Immature natural killer cell (primary cell): ENCODE measurements at regions not wholly inside any gene's neighbourhood (a gene's known extent, or its start where the extent isn't known, plus 50 kb on each side); places are given as distances from the start of the nearest gene placed in this dataset.
A peak's percentile ranks its signal among the peaks of the same experiment; 100 is the strongest.

ENCODE experiments used
- DNase-seq, 3 donors: peaks; one replicate each; pipeline ENCODE4 v3.0.0; 2022; ENCODE audit warnings: mixed read lengths in 1 of 3
- H3K27ac Mint-ChIP-seq, 6 donors: one replicate each; pipeline ENCODE4 v1.8.0; 2020; ENCODE audit warnings: mixed read lengths in 6 of 6, mild to moderate bottlenecking in 5 of 6, inconsistent platforms in 4 of 6, moderate library complexity in 3 of 6
- H3K27me3 Mint-ChIP-seq, 3 donors: one replicate each; pipeline ENCODE4 v1.8.0; 2020 to 2021; ENCODE audit warnings: low read depth in 3 of 3, mild to moderate bottlenecking in 3 of 3, mixed read lengths in 3 of 3, moderate library complexity in 3 of 3, inconsistent platforms in 1 of 3
- H3K36me3 Mint-ChIP-seq, 3 donors: one replicate each; pipeline ENCODE4 v1.8.0; 2020; ENCODE audit warnings: mixed read lengths in 3 of 3, inconsistent platforms in 2 of 3, mild to moderate bottlenecking in 2 of 3
- H3K4me1 Mint-ChIP-seq, 2 donors: one replicate each; pipeline ENCODE4 v1.8.0; 2020; ENCODE audit warnings: inconsistent platforms in 2 of 2, mild to moderate bottlenecking in 2 of 2, mixed read lengths in 2 of 2, moderate library complexity in 1 of 2
- H3K4me3 Mint-ChIP-seq, 5 donors: one replicate each; pipeline ENCODE4 v1.8.0; 2020; ENCODE audit warnings: mild to moderate bottlenecking in 5 of 5, mixed read lengths in 5 of 5, inconsistent platforms in 3 of 5, moderate library complexity in 3 of 5
- H3K9me3 Mint-ChIP-seq, 6 donors: one replicate each; pipeline ENCODE4 v1.8.0; 2020; ENCODE audit warnings: mild to moderate bottlenecking in 6 of 6, mixed read lengths in 6 of 6, inconsistent platforms in 4 of 6, moderate library complexity in 3 of 6

DNA sequence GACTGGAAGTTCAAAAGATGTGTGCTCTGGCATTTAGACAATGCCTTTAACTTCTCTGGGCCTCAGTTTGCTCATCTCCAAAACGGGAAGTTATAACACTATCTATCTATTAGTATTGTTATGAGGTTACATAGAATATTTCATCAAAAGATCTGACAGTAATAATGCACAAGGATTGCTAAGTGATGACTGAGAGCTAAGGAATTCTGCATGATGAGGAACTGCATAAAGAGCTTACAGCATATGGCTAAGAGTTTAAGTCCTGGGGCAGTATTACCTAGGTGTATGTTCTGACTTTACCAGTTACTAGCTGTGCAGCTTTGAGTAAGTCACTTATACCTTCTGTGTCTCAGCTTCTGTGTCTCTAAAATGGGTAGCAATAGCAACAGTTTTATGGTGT is 160.1 kb upstream of the TMPO start:
- no peaks in the 10 kb centered on the region for H3K9me3 Mint-ChIP-seq
- H3K36me3 Mint-ChIP-seq, result no peaks in the 10 kb centered on the region
- no peak overlapping the region for H3K27ac Mint-ChIP-seq
- no peak overlapping the region for H3K4me3 Mint-ChIP-seq
- peaks cover 0 to 8% (median 2%) of the 10 kb centered on the region in 3 donors for H3K27me3 Mint-ChIP-seq
- H3K4me1 Mint-ChIP-seq, result no peaks in the 10 kb centered on the region
- DNase-seq, result no peak

DNA sequence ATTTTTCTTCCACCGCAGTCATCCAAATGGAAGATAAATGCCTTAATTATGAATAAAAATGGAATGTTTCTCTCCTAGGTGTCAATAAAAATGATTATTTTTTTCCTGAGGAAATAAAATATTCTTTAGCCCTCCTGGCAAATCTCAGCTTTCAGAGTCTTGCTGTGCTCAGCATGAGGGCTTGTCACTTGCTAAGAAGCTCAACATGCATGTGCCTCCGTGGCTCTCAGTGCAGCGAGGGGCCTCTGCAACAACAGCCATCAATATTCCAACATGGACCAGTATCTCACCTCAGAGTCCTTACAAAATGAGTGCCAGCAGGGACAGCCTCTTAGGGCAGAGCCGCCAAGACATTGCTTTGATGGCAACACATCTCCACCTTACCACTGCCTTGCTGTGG is 159.5 kb upstream of the TMPO start:
- Mint-ChIP-seq H3K27me3 (peaks cover 0 to 8% (median 2%) of the 10 kb centered on the region in 3 donors), H3K36me3 (no peaks in the 10 kb centered on the region), H3K4me3 (no peak overlapping the region), H3K4me1 (no peaks in the 10 kb centered on the region), H3K9me3 (no peaks in the 10 kb centered on the region), H3K27ac (no peak overlapping the region)
- no peak for DNase-seq

DNA sequence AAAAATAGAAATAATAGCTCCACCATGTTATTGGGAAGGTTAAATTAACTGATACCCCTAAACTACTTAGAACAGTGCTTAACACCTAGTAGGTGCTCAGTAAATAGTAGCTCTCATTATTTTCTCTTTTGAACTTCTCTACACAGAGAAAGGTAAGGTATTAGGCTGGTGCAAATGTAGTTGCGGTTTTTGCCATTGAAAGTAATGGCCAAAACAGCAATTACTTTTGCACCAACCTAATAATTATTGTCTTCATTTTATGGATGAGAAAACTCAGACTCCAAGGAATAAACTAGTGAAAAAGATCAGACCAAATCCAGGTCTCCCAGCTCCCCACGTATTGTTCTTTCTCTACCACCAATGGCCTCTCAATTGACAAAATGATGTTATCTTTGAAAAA is 157.2 kb upstream of the TMPO start:
- Mint-ChIP-seq H3K4me1 (no peaks in the 10 kb centered on the region), H3K9me3 (no peaks in the 10 kb centered on the region), H3K36me3 (no peaks in the 10 kb centered on the region), H3K27ac (no peak overlapping the region), H3K4me3 (no peak overlapping the region), H3K27me3 (peaks cover 0 to 5% (median 2%) of the 10 kb centered on the region in 3 donors)
- no peak for DNase-seq

GRCh38 chr12:98359856-98360255 is 155.5 kb upstream of the TMPO start:
- Mint-ChIP-seq H3K27ac (no peak overlapping the region), H3K36me3 (no peaks in the 10 kb centered on the region), H3K9me3 (peaks cover 0 to 3% (median 0%) of the 10 kb centered on the region in 6 donors), H3K4me3 (no peak overlapping the region), H3K27me3 (peaks cover 3 to 5% (median 5%) of the 10 kb centered on the region in 3 donors), H3K4me1 (no peaks in the 10 kb centered on the region)
- no peak for DNase-seq

- H3K4me1 Mint-ChIP-seq, result no peaks in the 10 kb centered on the region
- no peak overlapping the region for H3K27ac Mint-ChIP-seq
- peaks cover 0 to 3% (median 0%) of the 10 kb centered on the region in 6 donors for H3K9me3 Mint-ChIP-seq
- peaks cover 3 to 6% (median 5%) of the 10 kb centered on the region in 3 donors for H3K27me3 Mint-ChIP-seq
- DNase-seq, result no peak
- no peaks in the 10 kb centered on the region for H3K36me3 Mint-ChIP-seq
- no peak overlapping the region for H3K4me3 Mint-ChIP-seq
Observed at GRCh38 chr12:98360401-98360800, 155.0 kb upstream of the TMPO start.

DNA sequence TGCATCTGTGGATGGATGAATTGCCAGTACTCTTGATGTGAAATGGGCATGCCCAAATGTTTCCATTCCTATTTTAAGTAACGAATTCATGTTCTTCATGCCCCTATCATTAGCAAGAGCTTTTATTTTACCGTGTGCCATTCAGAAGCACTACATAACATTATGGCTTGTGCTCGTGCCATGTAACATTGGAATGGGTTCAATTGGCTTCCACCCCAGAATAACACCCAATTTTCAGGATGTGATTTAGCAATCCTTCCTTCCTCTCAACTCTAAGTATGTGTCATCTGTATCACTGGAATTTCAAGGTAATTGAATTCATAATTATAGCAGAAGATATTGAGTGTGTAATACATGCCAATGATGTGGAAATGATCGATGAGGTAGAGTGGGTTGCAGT is 145.8 kb upstream of the TMPO start:
- Mint-ChIP-seq H3K4me3 (no peak overlapping the region), H3K27me3 (peaks cover 0 to 18% (median 3%) of the 10 kb centered on the region in 3 donors), H3K4me1 (peaks cover 5 to 17% of the 10 kb centered on the region in 2 donors), H3K36me3 (no peaks in the 10 kb centered on the region), H3K27ac (no peak overlapping the region), H3K9me3 (peaks cover 0 to 3% (median 0%) of the 10 kb centered on the region in 6 donors)
- DNase-seq, result no peak

DNA sequence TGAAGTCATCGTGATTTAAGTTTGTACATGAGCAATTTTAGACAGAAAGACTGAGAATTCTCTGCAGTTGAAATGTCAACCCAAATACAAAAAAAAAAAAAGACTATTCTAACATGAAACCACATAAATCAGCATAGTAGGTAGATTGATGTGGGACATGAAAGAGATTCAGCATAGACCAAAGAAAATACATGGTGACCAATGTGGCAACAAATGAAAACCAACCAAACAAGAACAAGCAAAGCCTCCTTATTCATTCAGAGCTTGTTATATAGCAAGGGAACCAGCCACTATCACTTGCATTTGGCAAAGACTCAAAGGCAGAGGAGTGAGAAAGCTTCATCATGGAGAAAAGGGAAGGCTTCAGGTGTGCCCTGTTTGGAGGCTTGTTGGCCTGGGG is 144.4 kb upstream of the TMPO start:
- H3K9me3 Mint-ChIP-seq, result peaks cover 0 to 2% (median 0%) of the 10 kb centered on the region in 6 donors
- no peak for DNase-seq
- peaks cover 3 to 22% (median 5%) of the 10 kb centered on the region in 3 donors for H3K27me3 Mint-ChIP-seq
- H3K4me3 Mint-ChIP-seq, result no peak overlapping the region
- no peaks in the 10 kb centered on the region for H3K36me3 Mint-ChIP-seq
- peak overlapping the region in 1 of 6 donors; percentile 9 for H3K27ac Mint-ChIP-seq
- H3K4me1 Mint-ChIP-seq, result peaks cover 5 to 17% of the 10 kb centered on the region in 2 donors

DNA sequence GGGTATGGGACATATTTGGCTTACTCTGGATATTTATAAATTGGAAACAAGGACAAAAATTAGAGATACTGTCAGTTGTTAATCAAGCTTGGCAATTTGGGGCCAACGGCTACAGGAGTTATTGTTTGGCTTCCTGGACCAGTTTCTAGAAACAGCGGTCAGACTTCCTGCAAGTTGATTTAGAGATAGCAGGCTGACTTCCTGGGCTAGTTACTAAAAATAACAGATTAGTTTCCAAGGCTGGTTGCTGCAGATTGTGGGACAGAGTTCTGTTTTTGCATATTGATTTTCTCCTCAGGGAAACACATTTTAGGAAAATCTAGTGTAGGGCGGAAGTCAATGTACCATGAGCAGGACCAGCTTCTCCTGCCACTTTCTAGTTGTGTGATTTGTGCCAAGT is 144.0 kb upstream of the TMPO start:
- Mint-ChIP-seq H3K36me3 (no peaks in the 10 kb centered on the region), H3K4me3 (no peak overlapping the region), H3K27ac (no peak overlapping the region), H3K9me3 (peaks cover 0 to 2% (median 0%) of the 10 kb centered on the region in 6 donors), H3K27me3 (peaks cover 3 to 22% (median 5%) of the 10 kb centered on the region in 3 donors), H3K4me1 (peaks cover 5 to 17% of the 10 kb centered on the region in 2 donors)
- no peak for DNase-seq

- no peak overlapping the region for H3K27ac Mint-ChIP-seq
- peaks cover 5 to 26% (median 5%) of the 10 kb centered on the region in 3 donors for H3K27me3 Mint-ChIP-seq
- peaks cover 0 to 2% (median 0%) of the 10 kb centered on the region in 6 donors for H3K9me3 Mint-ChIP-seq
Observed at GRCh38 chr12:98372340-98373024, 142.9 kb upstream of the TMPO start.

GRCh38 chr12:98373025-98373554 is 142.3 kb upstream of the TMPO start:
- Mint-ChIP-seq H3K9me3 (no peaks in the 10 kb centered on the region), H3K27ac (no peak overlapping the region), H3K27me3 (peaks cover 5 to 23% (median 5%) of the 10 kb centered on the region in 3 donors), H3K4me3 (no peak overlapping the region), H3K36me3 (no peaks in the 10 kb centered on the region), H3K4me1 (peaks cover 5 to 17% of the 10 kb centered on the region in 2 donors)
- no peak for DNase-seq

More at GRCh38 chr12:98372340-98373024, 142.9 kb upstream of the TMPO start:
- no peak overlapping the region for H3K4me3 Mint-ChIP-seq
- DNase-seq, result no peak
- peaks cover 5 to 17% of the 10 kb centered on the region in 2 donors for H3K4me1 Mint-ChIP-seq
- no peaks in the 10 kb centered on the region for H3K36me3 Mint-ChIP-seq

- no peaks in the 10 kb centered on the region for H3K36me3 Mint-ChIP-seq
- H3K27me3 Mint-ChIP-seq, result peaks cover 5 to 18% (median 5%) of the 10 kb centered on the region in 3 donors
- no peaks in the 10 kb centered on the region for H3K9me3 Mint-ChIP-seq
- no peak overlapping the region for H3K4me3 Mint-ChIP-seq
- peaks cover 5 to 17% of the 10 kb centered on the region in 2 donors for H3K4me1 Mint-ChIP-seq
- H3K27ac Mint-ChIP-seq, result no peak overlapping the region
- DNase-seq, result no peak
Observed at GRCh38 chr12:98374007-98374406, 141.4 kb upstream of the TMPO start.

DNA sequence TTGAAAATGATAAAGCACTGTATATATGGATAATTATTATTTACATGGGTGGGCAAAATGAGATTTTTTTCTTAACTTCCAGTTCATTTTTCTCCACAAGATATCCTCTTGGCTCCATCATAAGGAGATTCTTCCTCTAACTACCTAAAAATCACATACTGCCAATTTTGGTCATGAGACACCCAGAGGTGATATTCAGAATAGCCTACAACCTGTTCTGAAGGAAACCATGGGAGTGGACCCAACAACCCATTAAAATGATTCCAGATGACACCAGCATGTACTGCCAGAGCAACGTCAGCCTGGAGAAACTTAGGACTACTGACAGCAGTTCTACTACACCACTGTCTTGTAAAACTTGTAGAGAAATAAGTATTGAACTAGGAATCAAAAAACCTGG is 136.3 kb upstream of the TMPO start:
- Mint-ChIP-seq H3K4me3 (no peak overlapping the region), H3K9me3 (no peaks in the 10 kb centered on the region), H3K27me3 (peaks cover 4 to 19% (median 5%) of the 10 kb centered on the region in 3 donors), H3K27ac (no peak overlapping the region), H3K36me3 (no peaks in the 10 kb centered on the region), H3K4me1 (no peaks in the 10 kb centered on the region)
- no peak for DNase-seq

GRCh38 chr12:98385641-98386040 is 129.7 kb upstream of the TMPO start:
- H3K4me1 Mint-ChIP-seq, result no peaks in the 10 kb centered on the region
- H3K4me3 Mint-ChIP-seq, result no peak overlapping the region
- no peak overlapping the region for H3K27ac Mint-ChIP-seq
- H3K27me3 Mint-ChIP-seq, result peaks cover 3 to 21% (median 5%) of the 10 kb centered on the region in 3 donors
- H3K36me3 Mint-ChIP-seq, result no peaks in the 10 kb centered on the region
- no peak for DNase-seq
- H3K9me3 Mint-ChIP-seq, result no peaks in the 10 kb centered on the region

DNA sequence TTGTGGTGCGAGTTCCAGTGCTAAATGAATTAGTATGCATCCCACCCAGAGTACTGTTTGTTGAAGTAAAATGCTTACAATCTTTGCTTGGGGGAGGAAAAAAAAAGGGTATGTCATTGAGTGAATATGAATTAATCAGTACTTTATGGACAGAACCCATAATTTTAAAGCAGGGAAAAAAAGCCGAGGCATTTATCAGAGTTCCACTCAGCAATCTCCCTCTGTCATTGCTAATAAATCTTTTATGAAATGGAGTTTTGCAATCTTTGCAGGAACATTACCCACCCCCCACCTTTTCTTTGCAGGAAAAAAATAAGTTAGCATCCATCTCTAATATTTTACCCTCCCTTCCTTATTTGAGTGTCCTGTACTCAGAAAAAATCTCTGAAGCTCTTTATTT is 127.9 kb upstream of the TMPO start:
- no peak overlapping the region for H3K27ac Mint-ChIP-seq
- H3K4me1 Mint-ChIP-seq, result no peaks in the 10 kb centered on the region
- H3K27me3 Mint-ChIP-seq, result peaks cover 3 to 16% (median 4%) of the 10 kb centered on the region in 3 donors
- DNase-seq, result no peak
- no peaks in the 10 kb centered on the region for H3K36me3 Mint-ChIP-seq
- no peak overlapping the region for H3K4me3 Mint-ChIP-seq
- H3K9me3 Mint-ChIP-seq, result no peaks in the 10 kb centered on the region

DNA sequence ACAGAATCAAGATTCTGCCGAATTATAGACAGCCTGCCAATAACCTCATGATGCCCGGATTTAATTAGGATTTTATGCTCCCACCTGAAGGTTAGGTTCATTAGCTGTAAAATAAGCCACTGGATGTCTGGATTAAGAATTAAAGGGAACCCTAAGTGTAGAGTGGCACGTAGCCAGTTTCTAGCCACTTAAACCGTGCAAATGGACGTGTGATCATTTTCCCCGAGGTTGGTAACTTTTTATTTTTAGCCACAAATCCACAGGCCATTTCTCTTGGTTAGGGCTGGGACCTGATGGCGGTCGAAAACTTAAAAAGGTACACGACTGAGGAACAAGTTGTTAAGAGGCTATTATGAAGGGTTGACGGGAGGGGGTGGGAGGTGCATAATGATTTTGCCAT is 127.3 kb upstream of the TMPO start:
- Mint-ChIP-seq H3K4me3 (no peak overlapping the region), H3K4me1 (no peaks in the 10 kb centered on the region), H3K27ac (no peak overlapping the region), H3K36me3 (no peaks in the 10 kb centered on the region), H3K27me3 (peaks cover 3 to 16% (median 4%) of the 10 kb centered on the region in 3 donors), H3K9me3 (no peaks in the 10 kb centered on the region)
- no peak for DNase-seq
